ENCODE measurements at regions not wholly inside any gene's neighbourhood (a gene's known extent, or its start where the extent isn't known, plus 50 kb on each side); places are given as distances from the start of the nearest gene placed in this dataset.

DNA sequence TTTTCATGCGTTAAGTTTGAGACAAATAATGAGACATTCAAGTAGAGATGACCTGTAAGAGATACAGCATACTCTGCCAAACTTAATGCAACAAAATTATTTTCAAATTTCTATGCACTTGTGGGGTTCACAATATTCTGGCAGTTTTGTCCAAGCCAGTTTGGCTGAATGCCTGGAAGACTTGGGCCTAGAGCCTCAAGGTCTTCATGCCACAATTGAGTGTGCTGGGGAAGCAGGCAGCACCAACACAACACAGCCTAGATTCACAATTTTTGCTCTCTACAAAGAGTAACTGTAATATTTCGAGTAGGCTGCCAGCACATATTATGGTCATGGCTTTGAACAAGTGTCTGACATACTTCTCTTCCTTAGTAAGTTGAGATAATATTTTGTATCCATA, 461.4 kb upstream of the SPHKAP start:
- TF ChIP-seq CTCF (IDR thresholded peaks at IDR 0.05) (no peak), POLR2A (IDR thresholded peaks at IDR 0.05) (no peak)

Measured in right lobe of liver (tissue), 4 donors.